GM19467 (cell line): ENCODE measurements at regions not wholly inside any gene's neighbourhood (a gene's known extent, or its start where the extent isn't known, plus 50 kb on each side); places are given as distances from the start of the nearest gene placed in this dataset.

Experiments
- ATAC-seq: cut with Tn5 transposase; IDR thresholded peaks from one replicate; pipeline ENCODE4 v1.9.1; 2021; ENCODE audit warnings: mild to moderate bottlenecking, moderate library complexity; ENCODE audit not compliant: unreplicated experiment

- ATAC-seq, result no peak
Measured at GRCh38 chr19:28234637-28235036, 978.3 kb downstream of the UQCRFS1 start.

DNA sequence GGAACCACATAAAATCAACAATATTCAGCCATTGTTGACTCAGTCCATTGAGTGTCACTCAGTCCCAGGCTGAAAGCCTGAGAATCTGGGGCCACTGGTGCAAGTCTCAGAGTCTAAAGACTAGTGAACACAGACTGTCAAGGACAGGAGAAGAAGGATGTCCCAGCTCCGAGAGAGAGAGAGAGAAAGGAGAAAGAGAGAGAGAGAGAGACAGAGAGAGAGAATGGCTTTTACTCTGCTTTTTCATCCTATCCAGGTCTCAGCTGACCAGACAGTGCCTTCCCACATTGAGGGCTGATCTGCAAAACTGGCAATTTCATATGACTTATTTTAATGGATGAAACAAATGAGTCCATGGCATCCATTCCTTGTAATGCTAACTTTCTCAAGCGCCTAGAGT is 984.1 kb downstream of the UQCRFS1 start:
- no peak for ATAC-seq

GRCh38 chr19:28224441-28224840 is 988.5 kb downstream of the UQCRFS1 start:
- ATAC-seq, result no peak

DNA sequence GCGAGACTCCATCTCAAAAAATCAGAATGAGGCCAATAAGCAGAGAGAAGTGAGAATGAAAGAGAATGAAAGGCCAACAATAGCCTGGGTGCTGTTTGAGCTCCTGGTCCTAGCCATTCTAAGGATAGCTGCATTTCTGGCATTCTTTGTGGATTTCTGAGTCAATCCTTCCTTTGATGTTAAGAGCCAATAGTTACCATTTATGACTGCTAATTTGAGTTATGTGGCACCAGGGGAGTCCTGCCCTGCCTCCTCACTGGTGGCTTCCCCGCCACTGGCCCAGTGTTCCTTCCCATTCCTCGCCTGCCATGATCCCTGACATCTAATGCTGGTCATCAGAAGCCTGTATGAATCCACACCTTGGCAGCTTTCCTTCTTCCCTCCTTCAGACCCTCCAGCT is 991.2 kb downstream of the UQCRFS1 start:
- ATAC-seq, result no peak

DNA sequence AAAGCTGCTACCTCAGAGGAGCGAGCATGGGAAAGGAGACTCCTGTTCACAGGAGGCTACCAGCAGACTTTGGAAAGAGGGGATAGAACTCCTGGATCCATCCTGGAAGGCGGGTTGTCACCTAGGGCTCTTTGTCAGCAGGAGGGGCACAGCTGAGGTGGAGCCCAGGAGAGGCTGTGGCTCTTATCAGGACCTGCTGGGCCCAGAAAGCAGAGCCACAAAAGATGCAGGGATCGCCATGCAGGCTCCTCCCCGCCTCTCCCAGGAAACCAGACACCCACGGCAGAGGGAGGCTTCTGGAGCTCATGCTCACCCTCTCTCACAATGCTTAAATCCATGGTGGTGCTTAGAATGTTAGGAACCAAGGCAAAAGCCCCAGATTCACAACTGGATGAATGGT is 994.2 kb downstream of the UQCRFS1 start:
- no peak for ATAC-seq

- no peak for ATAC-seq
Measured at GRCh38 chr19:28217022-28217421, 995.9 kb downstream of the UQCRFS1 start.

DNA sequence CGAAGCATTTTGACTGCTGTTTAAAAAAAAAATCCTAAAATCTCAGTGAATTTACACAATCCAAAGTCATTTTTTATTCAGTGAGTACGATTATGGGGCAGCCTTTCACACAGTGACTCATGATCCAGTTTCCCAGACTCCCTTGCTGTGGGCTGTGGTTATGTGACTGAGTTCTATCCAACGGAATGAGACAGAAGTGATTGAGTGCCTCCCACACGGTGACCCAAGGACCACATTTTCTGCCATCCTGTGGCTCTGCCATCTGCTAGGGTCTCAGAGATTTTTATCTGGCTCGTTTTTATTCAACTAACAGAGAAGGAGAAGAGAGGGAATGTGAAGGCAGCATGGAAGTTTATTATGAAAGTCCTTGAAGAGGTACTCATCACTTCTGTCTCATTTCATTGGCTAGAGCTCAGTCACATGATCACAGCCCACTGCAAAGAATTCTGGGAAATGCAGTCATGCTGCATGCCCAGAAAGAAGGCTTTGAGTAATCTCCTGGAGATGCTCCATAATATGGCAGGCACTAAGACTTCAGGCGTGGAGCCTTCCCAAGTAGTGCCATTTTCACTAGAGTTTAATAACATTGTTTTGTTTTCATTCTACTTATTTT is 999.4 kb downstream of the UQCRFS1 start:
- ATAC-seq, result no peak

DNA sequence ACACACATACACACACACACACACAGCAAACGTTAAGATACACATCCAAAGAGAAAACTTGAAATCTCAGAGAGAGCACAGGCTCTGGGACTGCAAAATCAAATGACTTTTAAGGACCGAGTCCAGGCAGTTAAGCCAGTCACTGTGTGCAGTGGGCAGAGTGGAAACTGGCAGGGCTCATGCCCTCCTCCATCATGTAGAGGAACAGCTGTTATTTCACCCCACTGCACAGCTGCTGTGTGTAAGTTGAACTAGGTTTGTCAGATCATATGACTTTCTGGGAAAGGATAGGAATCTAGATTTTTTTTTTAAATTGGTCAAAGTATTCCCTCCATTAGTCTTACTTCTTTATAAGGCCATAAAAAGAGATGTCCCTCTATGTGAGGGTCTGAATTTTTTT is 1002.1 kb downstream of the UQCRFS1 start:
- no peak for ATAC-seq

- no peak for ATAC-seq
Measured at GRCh38 chr19:28208745-28209144, 1004.2 kb downstream of the UQCRFS1 start.

DNA sequence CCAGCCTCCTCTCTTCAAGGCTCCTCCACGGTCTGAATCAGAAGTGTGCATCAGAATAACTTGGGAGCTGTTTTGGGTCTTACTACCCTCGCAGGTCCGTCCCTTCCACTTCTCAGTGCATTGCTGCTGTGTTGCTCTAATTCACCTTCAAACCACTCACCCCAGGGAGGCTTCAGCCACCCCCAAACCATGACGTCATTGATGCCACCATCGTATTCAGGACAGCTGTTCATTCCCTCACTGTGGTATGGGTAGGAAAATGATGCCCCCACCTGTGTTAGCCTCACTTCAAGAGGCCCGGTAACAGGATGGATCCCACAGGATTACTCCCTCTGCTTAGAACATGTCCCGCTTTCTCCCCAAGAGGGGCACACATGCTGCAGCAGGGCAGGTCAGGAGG is 1005.7 kb downstream of the UQCRFS1 start:
- no peak for ATAC-seq

DNA sequence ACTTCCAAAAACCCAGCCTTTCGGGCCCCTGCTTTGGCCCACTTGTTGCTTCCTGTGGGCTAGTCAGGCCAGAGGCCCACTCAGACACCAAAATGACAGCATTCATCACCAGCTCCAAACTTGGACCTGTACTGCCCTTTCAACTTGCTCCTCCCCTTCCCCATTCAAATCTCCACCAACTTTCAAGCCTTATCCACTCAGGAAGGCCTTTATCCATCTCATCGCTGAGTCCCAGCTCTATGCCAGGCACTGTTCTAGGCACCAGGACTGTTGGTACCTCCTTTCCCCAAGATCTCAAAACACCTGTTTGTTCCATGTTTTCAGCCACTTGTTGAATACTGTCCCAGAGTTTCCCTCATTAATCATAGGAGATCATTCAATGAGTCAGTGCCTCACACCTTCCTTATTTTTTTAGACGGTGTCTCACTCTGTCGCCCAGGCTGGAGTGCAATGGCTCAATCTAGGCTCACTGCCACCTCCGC is 1011.4 kb downstream of the UQCRFS1 start:
- no peak for ATAC-seq

GRCh38 chr19:28199323-28199722 is 1013.6 kb downstream of the UQCRFS1 start:
- ATAC-seq, result no peak

DNA sequence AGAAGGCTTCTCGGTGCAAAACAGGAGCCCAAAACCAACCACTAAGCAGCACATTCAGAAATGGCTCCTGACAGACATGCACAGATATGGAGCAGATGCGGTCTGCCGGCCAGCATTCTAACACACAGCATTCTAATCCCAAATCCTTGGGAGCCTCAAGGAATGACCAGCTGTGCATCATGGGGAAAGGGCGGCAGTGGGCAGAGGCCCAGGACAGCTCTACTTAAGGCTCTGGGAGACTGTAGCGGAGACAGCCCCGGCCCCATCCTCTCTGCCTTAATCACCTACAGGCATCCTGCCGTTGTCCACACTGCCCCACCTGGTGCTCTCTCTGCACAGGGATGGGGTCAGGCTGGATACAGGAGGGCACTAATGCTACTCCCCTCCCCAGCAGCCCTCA is 1016.0 kb downstream of the UQCRFS1 start:
- no peak for ATAC-seq

DNA sequence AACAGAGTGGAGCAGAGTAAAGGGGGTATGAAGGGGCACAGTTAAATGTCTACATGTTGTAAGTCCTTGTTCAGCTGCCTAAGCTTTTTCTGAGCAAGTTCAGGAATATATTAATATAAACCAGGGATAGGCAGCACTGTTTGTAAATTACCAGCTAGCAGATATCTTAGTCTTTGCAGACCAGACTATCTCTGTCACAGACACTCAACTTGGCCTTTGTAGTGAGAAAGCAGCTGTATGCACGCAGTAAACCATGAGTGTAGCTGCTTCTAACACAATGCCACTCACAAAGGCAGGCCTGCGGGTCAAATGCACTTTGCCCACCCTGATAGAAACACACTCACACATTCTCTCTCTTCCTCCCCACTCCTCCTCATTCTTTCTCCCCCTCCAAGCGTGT is 1016.9 kb downstream of the UQCRFS1 start:
- ATAC-seq, result no peak

- ATAC-seq, result no peak
Measured at GRCh38 chr19:28185646-28186045, 1027.3 kb downstream of the UQCRFS1 start.

DNA sequence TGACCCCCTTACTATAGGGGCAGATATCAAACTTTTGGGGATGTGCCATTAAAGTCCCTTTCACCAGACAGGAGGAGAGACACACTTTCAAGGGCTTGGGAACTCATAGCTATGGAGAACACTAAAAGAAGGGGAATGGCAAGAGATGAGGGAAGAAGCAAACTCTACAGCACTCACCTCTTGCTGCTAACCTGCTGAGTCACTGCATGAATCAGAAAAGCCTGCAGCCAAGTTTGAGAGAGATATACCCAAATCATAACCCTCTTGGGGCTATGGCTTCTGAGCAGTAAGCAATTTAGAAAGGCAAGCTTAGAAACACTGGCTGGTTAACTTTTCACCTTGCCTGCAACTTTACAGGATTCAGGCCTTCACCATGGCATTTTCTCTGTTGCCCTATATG is 1028.0 kb downstream of the UQCRFS1 start:
- ATAC-seq, result no peak

- no peak for ATAC-seq
Measured at GRCh38 chr19:28176193-28176592, 1036.8 kb downstream of the UQCRFS1 start.

- ATAC-seq, result no peak
Measured at GRCh38 chr19:28171983-28172382, 1041.0 kb downstream of the UQCRFS1 start.

DNA sequence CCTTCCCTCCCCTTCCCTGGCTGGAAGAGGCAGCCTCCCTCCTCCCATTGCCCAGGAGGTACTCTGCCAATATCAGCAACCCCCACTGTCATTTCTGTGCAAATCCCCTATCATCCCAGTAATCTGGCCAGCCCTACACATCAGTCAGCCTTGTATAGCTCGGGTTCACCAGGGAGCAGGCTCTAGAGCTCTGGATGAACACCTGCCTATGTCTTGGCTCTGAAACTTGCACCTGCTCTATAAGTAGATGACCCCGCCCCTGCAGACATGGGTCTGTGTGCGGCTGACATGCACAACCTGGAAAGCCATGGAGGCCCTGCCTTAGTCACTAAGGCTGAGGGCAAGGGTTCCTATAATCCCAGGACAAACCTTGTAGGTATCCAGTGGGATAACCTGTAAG is 1042.9 kb downstream of the UQCRFS1 start:
- no peak for ATAC-seq

GRCh38 chr19:28169168-28169887 is 1043.6 kb downstream of the UQCRFS1 start:
- no peak for ATAC-seq

- ATAC-seq, result no peak
Measured at GRCh38 chr19:28168557-28168956, 1044.4 kb downstream of the UQCRFS1 start.

- ATAC-seq, result no peak
Measured at GRCh38 chr19:28166025-28166424, 1046.9 kb downstream of the UQCRFS1 start.

DNA sequence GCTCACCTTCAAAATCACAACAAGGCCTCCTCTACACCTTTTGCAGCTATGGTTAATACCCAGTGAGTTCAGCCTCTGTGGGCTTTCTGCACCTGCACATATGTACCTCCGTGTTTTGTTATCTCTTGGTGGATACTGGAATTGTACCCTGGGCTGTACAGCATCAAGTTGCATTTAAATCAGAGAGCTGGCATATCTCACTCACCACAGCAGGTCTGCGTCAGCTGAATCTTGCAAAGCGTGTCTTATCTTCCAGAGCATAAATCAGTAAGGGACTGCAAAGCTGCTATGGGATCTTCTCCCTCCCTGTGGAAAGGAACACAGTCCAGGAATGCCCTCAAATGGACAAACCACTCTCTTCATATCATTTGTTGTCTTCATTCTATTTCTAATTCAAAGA is 1048.7 kb downstream of the UQCRFS1 start:
- no peak for ATAC-seq
